Naive B cell (primary cell): ENCODE measurements at regions not wholly inside any gene's neighbourhood (a gene's known extent, or its start where the extent isn't known, plus 50 kb on each side); places are given as distances from the start of the nearest gene placed in this dataset.

ENCODE experiments used
- ATAC-seq, 2 donors: fragments of 150-1000 bp; cut with Tn5 transposase; 2 replicates each; pipeline ENCODE4 v1.10.0; 2021; ENCODE audit warnings: low read depth in 2 of 2, mild to moderate bottlenecking in 2 of 2, moderate library complexity in 2 of 2
- DNase-seq: peaks from one replicate; pipeline ENCODE4 v3.0.0; 2022
- H3K27ac Mint-ChIP-seq, 6 donors: one replicate each; pipeline ENCODE4 v1.8.0; 2020 to 2022; ENCODE audit warnings: mild to moderate bottlenecking in 6 of 6, mixed read lengths in 6 of 6, moderate library complexity in 5 of 6, inconsistent platforms in 2 of 6
- H3K27me3 Mint-ChIP-seq, 3 donors: one replicate each; pipeline ENCODE4 v1.8.0; 2021 to 2022; ENCODE audit warnings: mixed read lengths in 3 of 3, mild to moderate bottlenecking in 1 of 3
- H3K36me3 Mint-ChIP-seq, 2 donors: one replicate each; pipeline ENCODE4 v1.8.0; 2020 to 2022; ENCODE audit warnings: mixed read lengths in 2 of 2, inconsistent platforms in 1 of 2, mild to moderate bottlenecking in 1 of 2
- H3K4me1 Mint-ChIP-seq, 3 donors: one replicate each; pipeline ENCODE4 v1.8.0; 2020 to 2022; ENCODE audit warnings: mixed read lengths in 3 of 3, inconsistent platforms in 1 of 3, mild to moderate bottlenecking in 1 of 3, moderate library complexity in 1 of 3
- H3K4me3 Mint-ChIP-seq, 8 donors: one replicate each; pipeline ENCODE4 v1.8.0; 2020 to 2022; ENCODE audit warnings: mild to moderate bottlenecking in 8 of 8, mixed read lengths in 8 of 8, moderate library complexity in 8 of 8, inconsistent platforms in 2 of 8
- H3K9me3 Mint-ChIP-seq, 7 donors: one replicate each; pipeline ENCODE4 v1.8.0; 2020 to 2022; ENCODE audit warnings: mixed read lengths in 7 of 7, mild to moderate bottlenecking in 5 of 7, inconsistent platforms in 2 of 7, moderate library complexity in 1 of 7

- peak overlapping the region in 1 of 6 donors; percentile 6 for H3K27ac Mint-ChIP-seq
- H3K36me3 Mint-ChIP-seq, result no peaks in the 10 kb centered on the region
- peaks cover 0 to 8% (median 0%) of the 10 kb centered on the region in 7 donors for H3K9me3 Mint-ChIP-seq
- no peak for ATAC-seq
- H3K27me3 Mint-ChIP-seq, result peaks cover 0 to 11% (median 7%) of the 10 kb centered on the region in 3 donors
- no peak overlapping the region for H3K4me3 Mint-ChIP-seq
- no peaks in the 10 kb centered on the region for H3K4me1 Mint-ChIP-seq
- no peak for DNase-seq
These were observed 122.3 kb downstream of the TM2D1 start for GRCh38 chr1:61602663-61603062.

GRCh38 chr1:61597601-61598000, 127.3 kb downstream of the TM2D1 start:
- Mint-ChIP-seq H3K36me3 (no peaks in the 10 kb centered on the region), H3K27ac (no peak overlapping the region), H3K4me1 (no peaks in the 10 kb centered on the region), H3K4me3 (no peak overlapping the region), H3K27me3 (peaks cover 0 to 7% (median 4%) of the 10 kb centered on the region in 3 donors), H3K9me3 (peaks cover 0 to 17% (median 2%) of the 10 kb centered on the region in 7 donors)
- DNase-seq (no peak), ATAC-seq (no peak)

GRCh38 chr1:61593331-61593730, 131.6 kb downstream of the TM2D1 start:
- Mint-ChIP-seq H3K27ac (no peak overlapping the region), H3K27me3 (peaks cover 9 to 14% (median 12%) of the 10 kb centered on the region in 3 donors), H3K4me3 (no peak overlapping the region), H3K4me1 (no peaks in the 10 kb centered on the region), H3K9me3 (peaks cover 0 to 15% (median 2%) of the 10 kb centered on the region in 7 donors), H3K36me3 (no peaks in the 10 kb centered on the region)
- DNase-seq, result no peak
- no peak for ATAC-seq

- Mint-ChIP-seq H3K9me3 (no peaks in the 10 kb centered on the region), H3K27me3 (peaks cover 9 to 14% (median 10%) of the 10 kb centered on the region in 3 donors), H3K4me3 (peak overlapping the region in 1 of 8 donors; percentile 10), H3K27ac (peak overlapping the region in 1 of 6 donors; percentile 13), H3K4me1 (no peaks in the 10 kb centered on the region), H3K36me3 (no peaks in the 10 kb centered on the region)
- ATAC-seq (no peak), DNase-seq (no peak)
These were observed 133.6 kb downstream of the TM2D1 start for GRCh38 chr1:61591351-61591750.

GRCh38 chr1:61588736-61589672, 135.9 kb downstream of the TM2D1 start:
- H3K27ac Mint-ChIP-seq, result peak overlapping the region in 1 of 6 donors; percentile 41
- no peak overlapping the region for H3K4me3 Mint-ChIP-seq
- H3K36me3 Mint-ChIP-seq, result no peaks in the 10 kb centered on the region
- DNase-seq (peak; percentile 12), ATAC-seq (peak; percentile 37 to 58)
- no peaks in the 10 kb centered on the region for H3K9me3 Mint-ChIP-seq
- no peaks in the 10 kb centered on the region for H3K4me1 Mint-ChIP-seq
- H3K27me3 Mint-ChIP-seq, result peaks cover 9 to 15% (median 14%) of the 10 kb centered on the region in 3 donors

GRCh38 chr1:61585714-61586113, 139.2 kb downstream of the TM2D1 start:
- no peak for ATAC-seq
- H3K27me3 Mint-ChIP-seq, result peaks cover 0 to 11% (median 0%) of the 10 kb centered on the region in 3 donors
- H3K36me3 Mint-ChIP-seq, result no peaks in the 10 kb centered on the region
- H3K4me1 Mint-ChIP-seq, result no peaks in the 10 kb centered on the region
- H3K27ac Mint-ChIP-seq, result no peak overlapping the region
- H3K9me3 Mint-ChIP-seq, result no peaks in the 10 kb centered on the region
- no peak overlapping the region for H3K4me3 Mint-ChIP-seq
- no peak for DNase-seq

- DNase-seq (no peak), ATAC-seq (no peak)
- no peaks in the 10 kb centered on the region for H3K36me3 Mint-ChIP-seq
- H3K9me3 Mint-ChIP-seq, result no peaks in the 10 kb centered on the region
- no peak overlapping the region for H3K4me3 Mint-ChIP-seq
- peaks cover 0 to 17% (median 12%) of the 10 kb centered on the region in 3 donors for H3K27me3 Mint-ChIP-seq
- no peaks in the 10 kb centered on the region for H3K4me1 Mint-ChIP-seq
- H3K27ac Mint-ChIP-seq, result peak overlapping the region in 1 of 6 donors; percentile 7
These were observed 141.2 kb downstream of the TM2D1 start for GRCh38 chr1:61583703-61584102.

- Mint-ChIP-seq H3K4me1 (no peaks in the 10 kb centered on the region), H3K36me3 (no peaks in the 10 kb centered on the region)
These were observed 143.7 kb downstream of the TM2D1 start for GRCh38 chr1:61581251-61581650.

GRCh38 chr1:61580417-61580816, 144.5 kb downstream of the TM2D1 start:
- H3K4me1 Mint-ChIP-seq, result no peaks in the 10 kb centered on the region
- DNase-seq (no peak), ATAC-seq (no peak)
- no peak overlapping the region for H3K27ac Mint-ChIP-seq
- peaks cover 11 to 20% (median 18%) of the 10 kb centered on the region in 3 donors for H3K27me3 Mint-ChIP-seq
- H3K36me3 Mint-ChIP-seq, result no peaks in the 10 kb centered on the region
- no peak overlapping the region for H3K4me3 Mint-ChIP-seq
- peaks cover 0 to 5% (median 0%) of the 10 kb centered on the region in 7 donors for H3K9me3 Mint-ChIP-seq

More at GRCh38 chr1:61581251-61581650, 143.7 kb downstream of the TM2D1 start:
- Mint-ChIP-seq H3K27ac (no peak overlapping the region), H3K27me3 (peaks cover 17 to 20% (median 18%) of the 10 kb centered on the region in 3 donors), H3K9me3 (peaks cover 0 to 5% (median 0%) of the 10 kb centered on the region in 7 donors), H3K4me3 (no peak overlapping the region)
- DNase-seq, result no peak
- no peak for ATAC-seq

- Mint-ChIP-seq H3K4me3 (no peak overlapping the region), H3K27ac (no peak overlapping the region), H3K36me3 (no peaks in the 10 kb centered on the region), H3K9me3 (peaks cover 0 to 5% (median 0%) of the 10 kb centered on the region in 7 donors), H3K27me3 (peaks cover 11 to 20% (median 18%) of the 10 kb centered on the region in 3 donors), H3K4me1 (no peaks in the 10 kb centered on the region)
- ATAC-seq (no peak), DNase-seq (no peak)
These were observed 145.1 kb downstream of the TM2D1 start for GRCh38 chr1:61579802-61580201.

GRCh38 chr1:61572046-61572445, 152.9 kb downstream of the TM2D1 start:
- no peak for ATAC-seq
- Mint-ChIP-seq H3K4me3 (no peak overlapping the region), H3K27ac (no peak overlapping the region)

GRCh38 chr1:61570191-61570590, 154.8 kb downstream of the TM2D1 start:
- Mint-ChIP-seq H3K9me3 (peaks cover 2 to 19% (median 13%) of the 10 kb centered on the region in 7 donors), H3K4me1 (no peaks in the 10 kb centered on the region), H3K4me3 (no peak overlapping the region), H3K27ac (no peak overlapping the region), H3K27me3 (no peaks in the 10 kb centered on the region), H3K36me3 (no peaks in the 10 kb centered on the region)
- no peak for DNase-seq
- ATAC-seq, result no peak

More at GRCh38 chr1:61572046-61572445, 152.9 kb downstream of the TM2D1 start:
- peaks cover 0 to 9% (median 0%) of the 10 kb centered on the region in 7 donors for H3K9me3 Mint-ChIP-seq
- no peaks in the 10 kb centered on the region for H3K36me3 Mint-ChIP-seq
- no peaks in the 10 kb centered on the region for H3K4me1 Mint-ChIP-seq
- H3K27me3 Mint-ChIP-seq, result peaks cover 0 to 7% (median 0%) of the 10 kb centered on the region in 3 donors
- no peak for DNase-seq

- ATAC-seq, result no peak
- no peak for DNase-seq
- Mint-ChIP-seq H3K9me3 (peaks cover 6 to 21% (median 12%) of the 10 kb centered on the region in 7 donors), H3K4me3 (no peak overlapping the region), H3K27ac (no peak overlapping the region), H3K27me3 (no peaks in the 10 kb centered on the region), H3K36me3 (no peaks in the 10 kb centered on the region), H3K4me1 (no peaks in the 10 kb centered on the region)
These were observed 155.7 kb downstream of the TM2D1 start for GRCh38 chr1:61569303-61569621.
